Endothelial cell of umbilical vein (primary cell): ENCODE measurements at regions not wholly inside any gene's neighbourhood (a gene's known extent, or its start where the extent isn't known, plus 50 kb on each side); places are given as distances from the start of the nearest gene placed in this dataset.

Experiments
- BruUV-seq: library from RNA; stranded (reverse); fragments of 400-500 nt; replicated peaks from 2 replicates; lab custom pipeline; 2021; lab: Mats Ljungman, UMichigan
- CTCF ChIA-PET: fragments of 300-600, 350-600 bp; sonication (Branson Sonifier 250); formaldehyde crosslinking; loops from one replicate; lab custom pipeline; 2021; ENCODE audit warnings: antibody characterized with exemption, inconsistent platforms; lab: Charles Lee
- POLR2A ChIA-PET: fragments of 300-600, 350-600 bp; sonication (Branson Sonifier 250); formaldehyde crosslinking; loops from one replicate; lab custom pipeline; 2021; ENCODE audit warnings: antibody characterized with exemption, inconsistent platforms; lab: Charles Lee
- DNase-seq: peaks from one replicate; pipeline ENCODE4 v3.0.0-alpha.2; 2011; ENCODE audit warnings: low read depth, low spot score
- FAIRE-seq: peaks from 2 replicates; lab custom pipeline; 2011; peaks lifted over from hg19 to GRCh38; lab: Jason Lieb, UNC
- H2AFZ ChIP-seq: 2 replicates; pipeline ENCODE4 v1.6.0; 2012; ENCODE audit warnings: low read depth, low read length, control low read depth, inconsistent platforms
- H3K27ac ChIP-seq: 2 replicates; pipeline ENCODE4 v1.5.1; 2011; ENCODE audit warnings: low read depth, mild to moderate bottlenecking, control low read depth, low read length, moderate library complexity; ENCODE audit not compliant: insufficient read depth
- H3K27me3 ChIP-seq, 2 experiments: 2 replicates each; pipeline versions ENCODE4 v1.6.0 to v1.6.1; 2011; ENCODE audit warnings: low read length in 2 of 2, mixed read lengths in 1 of 2; ENCODE audit not compliant: control insufficient read depth in 2 of 2, insufficient read depth in 2 of 2
- H3K36me3 ChIP-seq, 2 experiments: 2 replicates in 1 of 2; 3 replicates in 1 of 2; pipeline ENCODE4 v1.5.1; 2011; ENCODE audit warnings: low read length in 2 of 2, mild to moderate bottlenecking in 1 of 2, moderate library complexity in 1 of 2; ENCODE audit not compliant: control insufficient read depth in 2 of 2, insufficient read depth in 2 of 2; ENCODE audit errors: extremely low read depth in 1 of 2
- H3K4me1 ChIP-seq: 3 replicates; pipeline ENCODE4 v1.5.1; 2011; ENCODE audit warnings: mild to moderate bottlenecking, low read length; ENCODE audit not compliant: control insufficient read depth, insufficient read depth; ENCODE audit errors: extremely low read depth
- H3K4me2 ChIP-seq: 2 replicates; pipeline ENCODE4 v1.6.1; 2011; ENCODE audit warnings: low read length, control low read depth, mixed read lengths; ENCODE audit not compliant: insufficient read depth
- H3K4me3 ChIP-seq, 3 experiments: fragments of 200-600 bp in 1 of 3; sonication (generic), shearing (Covaris generic) in 1 of 3; replicated peaks in 1 of 3; 2 replicates each; pipeline ENCODE4 v1.5.1; 2011 to 2016; ENCODE audit warnings: control low read depth in 3 of 3, low read length in 3 of 3, mild to moderate bottlenecking in 2 of 3, inconsistent platforms in 1 of 3, low read depth in 1 of 3, moderate library complexity in 1 of 3; ENCODE audit not compliant: insufficient read depth in 1 of 3
- H3K79me2 ChIP-seq: 2 replicates; pipeline ENCODE4 v1.6.0; 2012; ENCODE audit warnings: low read length, inconsistent platforms; ENCODE audit not compliant: control insufficient read depth, insufficient read depth
- H3K9ac ChIP-seq: replicated peaks from 2 replicates; pipeline ENCODE3; 2011; ENCODE audit warnings: low read length, control low read depth; ENCODE audit not compliant: insufficient read depth; ENCODE audit errors: extremely low read depth
- H3K9me1 ChIP-seq: replicated peaks from 3 replicates; pipeline ENCODE4 v1.6.0; 2011; ENCODE audit warnings: mild to moderate bottlenecking, low read length; ENCODE audit not compliant: control insufficient read depth, insufficient read depth; ENCODE audit errors: extremely low read depth
- H3K9me3 ChIP-seq: replicated peaks from 2 replicates; pipeline ENCODE4 v1.5.1; 2012; ENCODE audit warnings: low read length, inconsistent platforms; ENCODE audit not compliant: control insufficient read depth, insufficient read depth
- H4K20me1 ChIP-seq: replicated peaks from 2 replicates; pipeline ENCODE3; 2011; ENCODE audit warnings: mild to moderate bottlenecking, low read length; ENCODE audit not compliant: control insufficient read depth, insufficient read depth; ENCODE audit errors: extremely low read depth
- EZH2 ChIP-seq: IDR thresholded peaks from 2 replicates; pipeline ENCODE4 v1.6.1; 2012; ENCODE audit warnings: borderline replicate concordance, low read depth, mild to moderate bottlenecking, moderate library complexity, low read length, inconsistent platforms; ENCODE audit not compliant: severe bottlenecking
- FOS ChIP-seq: IDR thresholded peaks from 2 replicates; pipeline ENCODE4 v1.6.1; 2011; ENCODE audit warnings: mild to moderate bottlenecking, low read length, moderate library complexity, borderline replicate concordance; ENCODE audit not compliant: insufficient read depth
- GATA2 ChIP-seq: IDR thresholded peaks from 2 replicates; pipeline ENCODE4 v1.7.0; 2011; ENCODE audit warnings: low read depth, mild to moderate bottlenecking, moderate library complexity, mixed read lengths, low read length; ENCODE audit not compliant: insufficient read length, insufficient read depth
- JUN ChIP-seq: IDR thresholded peaks from 2 replicates; pipeline ENCODE4 v1.6.1; 2011; ENCODE audit warnings: borderline replicate concordance, low read depth; ENCODE audit not compliant: insufficient read length, insufficient read depth
- MYC ChIP-seq: IDR thresholded peaks from one replicate; pipeline ENCODE4 v1.6.1; 2011; ENCODE audit warnings: mild to moderate bottlenecking, low read depth, low read length
- POLR2A ChIP-seq: IDR thresholded peaks from 2 replicates; pipeline ENCODE4 v1.6.1; 2012; ENCODE audit warnings: low read depth, mild to moderate bottlenecking, control low read depth, low read length
- POLR2AphosphoS5 ChIP-seq: IDR thresholded peaks from 2 replicates; pipeline ENCODE4 v1.6.1; 2012; ENCODE audit warnings: low read depth, mild to moderate bottlenecking, control low read depth, low read length, moderate library complexity; ENCODE audit not compliant: insufficient read depth
- dilution Hi-C: fragments of 300-500 bp; cut with MboI; formaldehyde crosslinking; loops from one replicate; pipeline ENCODE4 v1.15.0; 2019; ENCODE audit warnings: low sequenced_read_pairs; ENCODE audit not compliant: extremely low pct_ligation_motif_present
- intact Hi-C: fragments of 100-400 bp; cut with micrococcal nuclease; formaldehyde crosslinking; loops from one replicate; pipeline ENCODE4 v1.10.0; 2022
- TF ChIP-seq, protein P1 (sequence below), 2 donors: IDR thresholded peaks; 1 replicate in 1 of 2; 2 replicates in 1 of 2; pipeline ENCODE4 v1.5.1; 2011; ENCODE audit warnings: low read length in 2 of 2, mild to moderate bottlenecking in 2 of 2, moderate library complexity in 2 of 2, control low read depth in 1 of 2, inconsistent platforms in 1 of 2, low read depth in 1 of 2; ENCODE audit not compliant: insufficient read depth in 1 of 2; ENCODE audit errors: extremely low read depth in 1 of 2
- TF ChIP-seq, protein P2 (sequence below): IDR thresholded peaks from 2 replicates; pipeline ENCODE4 v1.6.1; 2011; ENCODE audit not compliant: insufficient read depth, insufficient read length

DNA sequence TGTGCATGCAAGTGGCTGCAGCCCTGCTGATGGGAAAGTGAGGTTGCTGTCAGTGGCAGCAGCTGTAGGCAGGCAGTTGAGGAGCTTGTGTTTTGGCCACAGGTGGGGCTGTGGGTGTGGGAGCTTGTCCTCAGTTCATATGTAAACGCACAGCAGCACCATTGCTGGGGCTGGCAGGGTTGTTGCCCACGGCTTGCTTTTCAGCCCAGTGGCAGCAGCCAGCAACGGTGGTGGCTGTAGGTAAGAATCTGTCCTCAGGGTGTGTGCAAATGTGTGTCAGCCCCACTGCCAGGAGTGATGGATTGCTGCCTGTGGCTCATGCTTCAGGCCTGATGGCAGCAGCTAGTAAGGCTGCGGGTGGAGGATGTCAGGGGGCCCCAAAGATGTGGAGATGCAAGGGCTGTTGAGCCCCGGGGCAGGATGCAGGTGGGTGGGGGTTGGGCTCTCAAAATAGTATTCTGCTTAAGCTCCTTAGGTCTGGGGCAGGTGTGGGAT is 141.3 kb upstream of the THUMPD2 start:
- no peak overlapping the region for H3K4me3 ChIP-seq
- dilution Hi-C loops (no loop called here), intact Hi-C loops (no loop called here)
- H2AFZ ChIP-seq = no peak overlapping the region
- H3K9ac ChIP-seq = no peak overlapping the region
- no peaks in the 10 kb centered on the region for H3K4me1 ChIP-seq
- H3K9me1 ChIP-seq = no peaks in the 10 kb centered on the region
- ChIA-PET CTCF (no interaction called here), POLR2A (no interaction called here)
- H3K27ac ChIP-seq = no peak overlapping the region
- H3K79me2 ChIP-seq = no peaks in the 10 kb centered on the region
- FAIRE-seq = no peak
- DNase-seq = no peak
- no peaks in the 10 kb centered on the region for H4K20me1 ChIP-seq
- no peaks in the 10 kb centered on the region for H3K9me3 ChIP-seq
- no peak overlapping the region for H3K4me2 ChIP-seq
- TF ChIP-seq POLR2A (no peak), FOS (no peak), JUN (no peak), POLR2AphosphoS5 (no peak), EZH2 (no peak), MYC (no peak), GATA2 (no peak)
- TF ChIP-seq, protein P1, sequence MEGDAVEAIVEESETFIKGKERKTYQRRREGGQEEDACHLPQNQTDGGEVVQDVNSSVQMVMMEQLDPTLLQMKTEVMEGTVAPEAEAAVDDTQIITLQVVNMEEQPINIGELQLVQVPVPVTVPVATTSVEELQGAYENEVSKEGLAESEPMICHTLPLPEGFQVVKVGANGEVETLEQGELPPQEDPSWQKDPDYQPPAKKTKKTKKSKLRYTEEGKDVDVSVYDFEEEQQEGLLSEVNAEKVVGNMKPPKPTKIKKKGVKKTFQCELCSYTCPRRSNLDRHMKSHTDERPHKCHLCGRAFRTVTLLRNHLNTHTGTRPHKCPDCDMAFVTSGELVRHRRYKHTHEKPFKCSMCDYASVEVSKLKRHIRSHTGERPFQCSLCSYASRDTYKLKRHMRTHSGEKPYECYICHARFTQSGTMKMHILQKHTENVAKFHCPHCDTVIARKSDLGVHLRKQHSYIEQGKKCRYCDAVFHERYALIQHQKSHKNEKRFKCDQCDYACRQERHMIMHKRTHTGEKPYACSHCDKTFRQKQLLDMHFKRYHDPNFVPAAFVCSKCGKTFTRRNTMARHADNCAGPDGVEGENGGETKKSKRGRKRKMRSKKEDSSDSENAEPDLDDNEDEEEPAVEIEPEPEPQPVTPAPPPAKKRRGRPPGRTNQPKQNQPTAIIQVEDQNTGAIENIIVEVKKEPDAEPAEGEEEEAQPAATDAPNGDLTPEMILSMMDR (IDR thresholded peaks at IDR 0.05; ENCODE audit: extremely low read depth in 1 of 2, insufficient read depth in 1 of 2, low read depth in 1 of 2, low read length in 2 of 2) = no peak
- TF ChIP-seq, protein P2, sequence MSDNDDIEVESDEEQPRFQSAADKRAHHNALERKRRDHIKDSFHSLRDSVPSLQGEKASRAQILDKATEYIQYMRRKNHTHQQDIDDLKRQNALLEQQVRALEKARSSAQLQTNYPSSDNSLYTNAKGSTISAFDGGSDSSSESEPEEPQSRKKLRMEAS = no peak
- no peaks in the 10 kb centered on the region for H3K27me3 ChIP-seq
- no peaks in the 10 kb centered on the region for H3K36me3 ChIP-seq
- BruUV-seq = no TSS peak
